ENCODE measurements at regions not wholly inside any gene's neighbourhood (a gene's known extent, or its start where the extent isn't known, plus 50 kb on each side); places are given as distances from the start of the nearest gene placed in this dataset.

DNA sequence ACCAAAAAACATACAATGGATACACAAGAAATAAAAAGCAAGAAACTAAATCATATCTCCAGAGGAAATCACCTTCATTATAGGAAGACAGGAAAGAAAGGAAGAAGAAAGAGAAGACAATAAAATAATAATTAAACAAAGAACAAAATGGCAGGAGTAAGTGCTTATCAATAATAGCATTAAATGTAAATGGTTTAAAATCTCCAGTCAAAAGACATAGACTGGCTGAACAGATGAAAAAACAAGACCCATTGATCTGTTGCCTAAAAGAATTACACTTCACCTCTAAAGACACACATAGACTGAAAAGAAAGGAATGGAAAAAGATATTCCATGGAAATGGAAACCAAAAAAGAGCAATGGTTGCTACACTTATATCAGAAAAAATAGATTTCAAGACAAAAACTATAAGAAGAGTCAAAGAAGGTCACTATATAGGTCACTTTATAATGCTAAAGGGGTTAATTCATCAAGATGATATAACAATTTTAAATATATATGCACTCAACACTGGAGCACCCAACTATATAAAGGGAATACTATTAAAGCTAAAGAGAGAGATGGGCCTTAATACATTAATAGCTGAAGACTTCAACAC, 118.4 kb upstream of the SESN3 start:
- H3K4me3 ChIP-seq (replicated peaks in 1 of 3; ENCODE audit: insufficient read depth in 1 of 3, low read depth in 1 of 3, low read length in 3 of 3): no peak overlapping the region
- BruUV-seq (replicated peaks): no TSS peak
- H3K4me1 ChIP-seq (ENCODE audit: control insufficient read depth, extremely low read depth, insufficient read depth, low read length): no peaks in the 10 kb centered on the region
- TF ChIP-seq CTCF (IDR thresholded peaks at IDR 0.05; ENCODE audit: extremely low read depth in 1 of 2, insufficient read depth in 1 of 2, low read depth in 1 of 2, low read length in 2 of 2) (no peak), FOS (IDR thresholded peaks at IDR 0.05; ENCODE audit: borderline replicate concordance, insufficient read depth, low read length) (no peak), MAX (IDR thresholded peaks at IDR 0.05; ENCODE audit: insufficient read depth, insufficient read length) (no peak), MYC (IDR thresholded peaks at IDR 0.05; ENCODE audit: low read depth, low read length) (no peak), GATA2 (IDR thresholded peaks at IDR 0.05; ENCODE audit: insufficient read depth, insufficient read length, low read depth, low read length) (no peak), POLR2A (IDR thresholded peaks at IDR 0.05; ENCODE audit: low read depth, low read length) (no peak), POLR2AphosphoS5 (IDR thresholded peaks at IDR 0.05; ENCODE audit: insufficient read depth, low read depth, low read length) (no peak), JUN (IDR thresholded peaks at IDR 0.05; ENCODE audit: borderline replicate concordance, insufficient read depth, insufficient read length, low read depth) (no peak), EZH2 (IDR thresholded peaks at IDR 0.05; ENCODE audit: borderline replicate concordance, low read depth, low read length, severe bottlenecking) (no peak)
- FAIRE-seq: no peak
- intact Hi-C loops (cut with micrococcal nuclease): no loop called here
- no peaks in the 10 kb centered on the region for H3K9me3 ChIP-seq (replicated peaks; ENCODE audit: control insufficient read depth, insufficient read depth, low read length)
- CTCF ChIA-PET: no interaction called here
- H3K36me3 ChIP-seq (ENCODE audit: control insufficient read depth in 2 of 2, extremely low read depth in 1 of 2, insufficient read depth in 2 of 2, low read length in 2 of 2): no peaks in the 10 kb centered on the region
- H3K9ac ChIP-seq (replicated peaks; ENCODE audit: extremely low read depth, insufficient read depth, low read length): no peak overlapping the region
- dilution Hi-C loops (cut with MboI; ENCODE audit: extremely low pct_ligation_motif_present, low sequenced_read_pairs): no loop called here
- POLR2A ChIA-PET: no interaction called here
- H4K20me1 ChIP-seq (replicated peaks; ENCODE audit: control insufficient read depth, extremely low read depth, insufficient read depth, low read length): no peaks in the 10 kb centered on the region
- no peak for DNase-seq (ENCODE audit: low read depth, low spot score)
- H2AFZ ChIP-seq (ENCODE audit: low read depth, low read length): no peak overlapping the region
- no peak overlapping the region for H3K27ac ChIP-seq (ENCODE audit: insufficient read depth, low read depth, low read length)
- H3K27me3 ChIP-seq (ENCODE audit: control insufficient read depth in 2 of 2, insufficient read depth in 2 of 2, low read length in 2 of 2): no peaks in the 10 kb centered on the region
- H3K9me1 ChIP-seq (replicated peaks; ENCODE audit: control insufficient read depth, extremely low read depth, insufficient read depth, low read length): no peaks in the 10 kb centered on the region
- no peak overlapping the region for H3K4me2 ChIP-seq (ENCODE audit: insufficient read depth, low read length)
- H3K79me2 ChIP-seq (ENCODE audit: control insufficient read depth, insufficient read depth, low read length): no peaks in the 10 kb centered on the region

Measured in endothelial cell of umbilical vein (primary cell).